HG02870 (cell line): ENCODE measurements at regions not wholly inside any gene's neighbourhood (a gene's known extent, or its start where the extent isn't known, plus 50 kb on each side); places are given as distances from the start of the nearest gene placed in this dataset.

Source experiments
- ATAC-seq: cut with Tn5 transposase; IDR thresholded peaks from one replicate; pipeline ENCODE4 v1.9.1; 2021; ENCODE audit warnings: mild to moderate bottlenecking, moderate library complexity; ENCODE audit not compliant: unreplicated experiment

- no peak for ATAC-seq
These were observed 183.9 kb upstream of the GHITM start for GRCh38 chr10:83955406-83955805.

- ATAC-seq: no peak
These were observed 182.0 kb upstream of the GHITM start for GRCh38 chr10:83957168-83957947.

- no peak for ATAC-seq
These were observed 180.0 kb upstream of the GHITM start for GRCh38 chr10:83959328-83959727.

- ATAC-seq: no peak
These were observed 179.2 kb upstream of the GHITM start for GRCh38 chr10:83960125-83960524.

- no peak for ATAC-seq
These were observed 177.7 kb upstream of the GHITM start for GRCh38 chr10:83961620-83962019.

- ATAC-seq: no peak
These were observed 175.9 kb upstream of the GHITM start for GRCh38 chr10:83963446-83963845.

- no peak for ATAC-seq
These were observed 173.8 kb upstream of the GHITM start for GRCh38 chr10:83965473-83965872.

GRCh38 chr10:83968052-83968451 is 171.3 kb upstream of the GHITM start:
- no peak for ATAC-seq

- no peak for ATAC-seq
These were observed 160.5 kb upstream of the GHITM start for GRCh38 chr10:83978681-83979383.

- no peak for ATAC-seq
These were observed 156.5 kb upstream of the GHITM start for GRCh38 chr10:83982812-83983211.

- no peak for ATAC-seq
These were observed 155.6 kb upstream of the GHITM start for GRCh38 chr10:83983578-83984255.

- ATAC-seq: no peak
These were observed 155.1 kb upstream of the GHITM start for GRCh38 chr10:83984256-83984640.

GRCh38 chr10:83986800-83987199 is 152.5 kb upstream of the GHITM start:
- ATAC-seq: no peak

- ATAC-seq: no peak
These were observed 152.1 kb upstream of the GHITM start for GRCh38 chr10:83987216-83987615.

GRCh38 chr10:83988435-83988834 is 150.9 kb upstream of the GHITM start:
- ATAC-seq: no peak

- ATAC-seq: peak; percentile 91
These were observed 149.2 kb upstream of the GHITM start for GRCh38 chr10:83990126-83990525.

- no peak for ATAC-seq
These were observed 147.1 kb upstream of the GHITM start for GRCh38 chr10:83991986-83992753.

- ATAC-seq: no peak
These were observed 145.0 kb upstream of the GHITM start for GRCh38 chr10:83994325-83994724.

- ATAC-seq: no peak
These were observed 143.5 kb upstream of the GHITM start for GRCh38 chr10:83995738-83996331.

GRCh38 chr10:84004221-84004620 is 135.1 kb upstream of the GHITM start:
- ATAC-seq: no peak

- no peak for ATAC-seq
These were observed 133.9 kb upstream of the GHITM start for GRCh38 chr10:84005403-84005802.
